ENCODE measurements at regions not wholly inside any gene's neighbourhood (a gene's known extent, or its start where the extent isn't known, plus 50 kb on each side); places are given as distances from the start of the nearest gene placed in this dataset.

GRCh38 chr12:111085096-111085495 lies 164.7 kb upstream of the MYL2 start:
- H4K20me1 ChIP-seq (ENCODE audit: insufficient read depth, poor library complexity, severe bottlenecking), result no peaks in the 10 kb centered on the region
- 74% methylated on average over 1 of the region's 1 CpG for WGBS (ENCODE audit: low lambda C conversion rate, missing lambda C conversion rate)
- no peaks in the 10 kb centered on the region for H3K36me3 ChIP-seq (replicated peaks; ENCODE audit: insufficient read depth, low read depth)
- no peaks in the 10 kb centered on the region for H3K9me2 ChIP-seq (replicated peaks; ENCODE audit: insufficient read depth)
- peaks cover 10% of the 10 kb centered on the region for H3K27me3 ChIP-seq
- H3K27ac ChIP-seq, result no peak overlapping the region
- no peak for DNase-seq (ENCODE audit: low spot score)
- no peak overlapping the region for H3K4me3 ChIP-seq
- no peak overlapping the region for H2AFZ ChIP-seq
- no peak overlapping the region for H3K4me2 ChIP-seq
- no peaks in the 10 kb centered on the region for H3K9me3 ChIP-seq (ENCODE audit: low read depth)
- TF ChIP-seq CTCF (IDR thresholded peaks at IDR 0.05; ENCODE audit: poor library complexity), result no peak
- TF ChIP-seq EZH2 (IDR thresholded peaks at IDR 0.05; ENCODE audit: borderline replicate concordance), result no peak
- H3K4me1 ChIP-seq (ENCODE audit: insufficient read depth), result no peaks in the 10 kb centered on the region
- H3K79me2 ChIP-seq, result no peaks in the 10 kb centered on the region

GRCh38 chr12:111084605-111085004 lies 164.2 kb upstream of the MYL2 start:
- Histone ChIP-seq H3K27ac (no peak overlapping the region), H4K20me1 (ENCODE audit: insufficient read depth, poor library complexity, severe bottlenecking) (no peaks in the 10 kb centered on the region), H3K9me3 (ENCODE audit: low read depth) (no peaks in the 10 kb centered on the region), H2AFZ (no peak overlapping the region), H3K9me2 (replicated peaks; ENCODE audit: insufficient read depth) (no peaks in the 10 kb centered on the region), H3K4me2 (no peak overlapping the region), H3K4me3 (no peak overlapping the region), H3K36me3 (replicated peaks; ENCODE audit: insufficient read depth, low read depth) (no peaks in the 10 kb centered on the region), H3K27me3 (peaks cover 10% of the 10 kb centered on the region), H3K4me1 (ENCODE audit: insufficient read depth) (no peaks in the 10 kb centered on the region), H3K79me2 (no peaks in the 10 kb centered on the region)
- TF ChIP-seq CTCF (IDR thresholded peaks at IDR 0.05; ENCODE audit: poor library complexity), result no peak
- no peak for TF ChIP-seq EZH2 (IDR thresholded peaks at IDR 0.05; ENCODE audit: borderline replicate concordance)
- TF ChIP-seq EZH2phosphoT487 (IDR thresholded peaks at IDR 0.05; ENCODE audit: low read depth, severe bottlenecking, unreplicated experiment), result no peak
- WGBS (ENCODE audit: low lambda C conversion rate, missing lambda C conversion rate), result 91% methylated on average over 15 of the region's 15 CpGs
- no peak for DNase-seq (ENCODE audit: low spot score)

- H3K79me2 ChIP-seq, result no peaks in the 10 kb centered on the region
- H3K4me2 ChIP-seq, result no peak overlapping the region
- DNase-seq (ENCODE audit: low spot score), result no peak
- H4K20me1 ChIP-seq (ENCODE audit: insufficient read depth, poor library complexity, severe bottlenecking), result no peaks in the 10 kb centered on the region
- H3K27ac ChIP-seq, result no peak overlapping the region
- H3K4me3 ChIP-seq, result no peak overlapping the region
- TF ChIP-seq EZH2 (IDR thresholded peaks at IDR 0.05; ENCODE audit: borderline replicate concordance) (no peak), CTCF (IDR thresholded peaks at IDR 0.05; ENCODE audit: poor library complexity) (no peak), EZH2phosphoT487 (IDR thresholded peaks at IDR 0.05; ENCODE audit: low read depth, severe bottlenecking, unreplicated experiment) (no peak)
- no peaks in the 10 kb centered on the region for H3K9me3 ChIP-seq (ENCODE audit: low read depth)
- 77% methylated on average over 4 of the region's 4 CpGs for WGBS (ENCODE audit: low lambda C conversion rate, missing lambda C conversion rate)
- H2AFZ ChIP-seq, result no peak overlapping the region
- H3K27me3 ChIP-seq, result peaks cover 10% of the 10 kb centered on the region
- no peaks in the 10 kb centered on the region for H3K36me3 ChIP-seq (replicated peaks; ENCODE audit: insufficient read depth, low read depth)
- no peaks in the 10 kb centered on the region for H3K9me2 ChIP-seq (replicated peaks; ENCODE audit: insufficient read depth)
- no peaks in the 10 kb centered on the region for H3K4me1 ChIP-seq (ENCODE audit: insufficient read depth)
Measured at GRCh38 chr12:111084158-111084557, 163.8 kb upstream of the MYL2 start.

- Histone ChIP-seq H3K27ac (no peak overlapping the region), H3K79me2 (no peaks in the 10 kb centered on the region), H3K9me3 (ENCODE audit: low read depth) (no peaks in the 10 kb centered on the region), H3K27me3 (peaks cover 10% of the 10 kb centered on the region), H4K20me1 (ENCODE audit: insufficient read depth, poor library complexity, severe bottlenecking) (no peaks in the 10 kb centered on the region), H2AFZ (no peak overlapping the region), H3K9me2 (replicated peaks; ENCODE audit: insufficient read depth) (no peaks in the 10 kb centered on the region), H3K36me3 (replicated peaks; ENCODE audit: insufficient read depth, low read depth) (no peaks in the 10 kb centered on the region), H3K4me1 (ENCODE audit: insufficient read depth) (peaks cover 2% of the 10 kb centered on the region), H3K4me3 (no peak overlapping the region), H3K4me2 (no peak overlapping the region)
- WGBS (ENCODE audit: low lambda C conversion rate, missing lambda C conversion rate), result 79% methylated on average over 5 of the region's 5 CpGs
- TF ChIP-seq CTCF (IDR thresholded peaks at IDR 0.05; ENCODE audit: poor library complexity) (no peak), EZH2phosphoT487 (IDR thresholded peaks at IDR 0.05; ENCODE audit: low read depth, severe bottlenecking, unreplicated experiment) (no peak), EZH2 (IDR thresholded peaks at IDR 0.05; ENCODE audit: borderline replicate concordance) (no peak)
- no peak for DNase-seq (ENCODE audit: low spot score)
Measured at GRCh38 chr12:111081600-111081999, 161.2 kb upstream of the MYL2 start.

Measured in hepatocyte (in vitro differentiated cells).